Immature natural killer cell (primary cell): ENCODE measurements at regions not wholly inside any gene's neighbourhood (a gene's known extent, or its start where the extent isn't known, plus 50 kb on each side); places are given as distances from the start of the nearest gene placed in this dataset.

Experiments
- DNase-seq, 3 donors: peaks; one replicate each; pipeline ENCODE4 v3.0.0; 2022; ENCODE audit warnings: mixed read lengths in 1 of 3
- H3K27ac Mint-ChIP-seq, 6 donors: one replicate each; pipeline ENCODE4 v1.8.0; 2020; ENCODE audit warnings: mixed read lengths in 6 of 6, mild to moderate bottlenecking in 5 of 6, inconsistent platforms in 4 of 6, moderate library complexity in 3 of 6
- H3K27me3 Mint-ChIP-seq, 3 donors: one replicate each; pipeline ENCODE4 v1.8.0; 2020 to 2021; ENCODE audit warnings: low read depth in 3 of 3, mild to moderate bottlenecking in 3 of 3, mixed read lengths in 3 of 3, moderate library complexity in 3 of 3, inconsistent platforms in 1 of 3
- H3K36me3 Mint-ChIP-seq, 3 donors: one replicate each; pipeline ENCODE4 v1.8.0; 2020; ENCODE audit warnings: mixed read lengths in 3 of 3, inconsistent platforms in 2 of 3, mild to moderate bottlenecking in 2 of 3
- H3K4me1 Mint-ChIP-seq, 2 donors: one replicate each; pipeline ENCODE4 v1.8.0; 2020; ENCODE audit warnings: inconsistent platforms in 2 of 2, mild to moderate bottlenecking in 2 of 2, mixed read lengths in 2 of 2, moderate library complexity in 1 of 2
- H3K4me3 Mint-ChIP-seq, 5 donors: one replicate each; pipeline ENCODE4 v1.8.0; 2020; ENCODE audit warnings: mild to moderate bottlenecking in 5 of 5, mixed read lengths in 5 of 5, inconsistent platforms in 3 of 5, moderate library complexity in 3 of 5
- H3K9me3 Mint-ChIP-seq, 6 donors: one replicate each; pipeline ENCODE4 v1.8.0; 2020; ENCODE audit warnings: mild to moderate bottlenecking in 6 of 6, mixed read lengths in 6 of 6, inconsistent platforms in 4 of 6, moderate library complexity in 3 of 6

DNA sequence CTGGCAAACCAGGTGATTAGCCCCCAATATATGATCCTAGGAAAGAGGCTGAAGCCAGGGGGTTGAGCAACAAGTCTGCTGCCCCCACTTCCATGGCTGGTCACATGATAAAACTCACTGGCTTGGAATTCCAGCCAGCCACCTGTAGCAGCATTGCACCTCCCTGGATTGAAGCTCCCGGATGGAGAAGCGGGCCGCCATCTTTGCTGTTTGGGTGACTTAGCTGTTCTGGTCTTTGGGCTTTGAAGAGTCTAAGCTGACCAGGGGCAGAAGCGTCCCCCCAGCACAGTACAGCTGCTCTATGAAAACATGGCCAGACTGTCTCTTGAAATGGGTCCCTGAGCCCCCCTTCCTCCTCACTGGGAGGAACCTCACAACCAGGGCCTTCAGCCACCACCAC is 610.2 kb downstream of the ANXA1 start:
- H3K4me3 Mint-ChIP-seq = no peak overlapping the region
- H3K27ac Mint-ChIP-seq = no peak overlapping the region
- no peaks in the 10 kb centered on the region for H3K4me1 Mint-ChIP-seq
- no peak for DNase-seq
- peaks cover 0 to 22% (median 2%) of the 10 kb centered on the region in 6 donors for H3K9me3 Mint-ChIP-seq
- H3K36me3 Mint-ChIP-seq = no peaks in the 10 kb centered on the region
- H3K27me3 Mint-ChIP-seq = peaks cover 0 to 3% (median 1%) of the 10 kb centered on the region in 3 donors

DNA sequence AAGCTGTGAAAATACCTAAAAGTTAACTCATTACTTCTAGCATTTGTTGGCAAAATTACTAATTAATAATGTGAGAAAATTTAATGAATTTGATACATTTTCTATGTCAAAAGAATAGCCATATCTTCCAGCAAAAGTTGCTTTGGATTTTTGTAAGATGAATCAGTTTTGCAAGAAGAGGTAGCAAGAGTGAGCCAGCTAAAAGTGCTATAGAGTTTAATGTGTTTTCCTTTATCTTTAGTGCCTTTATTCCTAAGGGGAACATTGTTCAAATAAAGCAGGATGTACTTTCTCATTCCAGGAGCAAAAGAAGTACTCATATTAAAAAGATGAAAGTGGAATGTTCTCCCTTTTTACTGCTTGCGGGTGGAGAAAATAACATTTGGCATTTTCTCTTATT is 622.2 kb downstream of the ANXA1 start:
- Mint-ChIP-seq H3K9me3 (peaks cover 0 to 10% (median 0%) of the 10 kb centered on the region in 6 donors), H3K36me3 (no peaks in the 10 kb centered on the region), H3K27ac (no peak overlapping the region), H3K4me3 (no peak overlapping the region), H3K27me3 (peaks cover 0 to 1% (median 0%) of the 10 kb centered on the region in 3 donors), H3K4me1 (no peaks in the 10 kb centered on the region)
- no peak for DNase-seq

DNA sequence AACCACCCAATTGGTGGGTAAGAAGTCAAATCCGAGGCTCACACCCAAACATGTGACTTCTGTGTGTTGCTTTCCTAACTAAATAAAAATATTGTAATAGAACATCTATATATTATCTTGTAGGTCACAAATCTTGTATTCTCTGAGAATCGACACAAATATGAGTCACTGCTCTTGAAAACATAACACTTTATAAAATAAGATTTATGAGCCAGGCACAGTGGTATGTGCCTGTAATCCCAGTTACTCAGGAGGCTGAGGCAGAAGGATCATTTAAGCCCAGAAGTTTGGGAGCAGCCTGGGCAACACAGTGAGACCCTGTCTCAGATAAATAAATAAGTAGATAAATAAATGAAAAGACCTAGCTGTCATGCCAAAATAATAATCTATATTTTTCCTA is 624.1 kb downstream of the ANXA1 start:
- H3K9me3 Mint-ChIP-seq = peaks cover 0 to 17% (median 2%) of the 10 kb centered on the region in 6 donors
- peaks cover 0 to 1% (median 0%) of the 10 kb centered on the region in 3 donors for H3K27me3 Mint-ChIP-seq
- H3K4me3 Mint-ChIP-seq = no peak overlapping the region
- no peaks in the 10 kb centered on the region for H3K4me1 Mint-ChIP-seq
- no peaks in the 10 kb centered on the region for H3K36me3 Mint-ChIP-seq
- DNase-seq = no peak
- no peak overlapping the region for H3K27ac Mint-ChIP-seq

DNA sequence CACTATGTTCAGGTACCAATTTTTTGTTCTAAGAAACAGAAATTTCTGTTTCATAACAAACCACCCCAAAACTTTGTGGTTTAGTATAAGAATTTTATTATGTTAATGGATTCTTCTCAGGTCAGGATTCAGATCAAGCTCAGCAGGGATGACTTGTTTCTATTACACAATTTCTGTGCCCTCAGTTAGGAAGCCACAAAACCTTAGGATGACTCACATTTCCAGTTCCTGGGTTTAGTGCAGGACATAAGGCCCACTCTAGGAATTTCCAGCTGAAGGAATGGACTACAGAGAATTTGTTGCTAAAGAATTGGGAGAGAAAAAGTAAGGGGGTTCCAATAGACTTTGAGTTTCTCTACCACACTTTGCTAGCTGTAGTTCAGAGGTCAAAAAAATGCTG is 629.3 kb downstream of the ANXA1 start:
- Mint-ChIP-seq H3K4me3 (no peak overlapping the region), H3K4me1 (no peaks in the 10 kb centered on the region), H3K36me3 (no peaks in the 10 kb centered on the region), H3K9me3 (peaks cover 0 to 22% (median 6%) of the 10 kb centered on the region in 6 donors), H3K27me3 (peaks cover 0 to 5% (median 3%) of the 10 kb centered on the region in 3 donors), H3K27ac (no peak overlapping the region)
- DNase-seq = no peak

DNA sequence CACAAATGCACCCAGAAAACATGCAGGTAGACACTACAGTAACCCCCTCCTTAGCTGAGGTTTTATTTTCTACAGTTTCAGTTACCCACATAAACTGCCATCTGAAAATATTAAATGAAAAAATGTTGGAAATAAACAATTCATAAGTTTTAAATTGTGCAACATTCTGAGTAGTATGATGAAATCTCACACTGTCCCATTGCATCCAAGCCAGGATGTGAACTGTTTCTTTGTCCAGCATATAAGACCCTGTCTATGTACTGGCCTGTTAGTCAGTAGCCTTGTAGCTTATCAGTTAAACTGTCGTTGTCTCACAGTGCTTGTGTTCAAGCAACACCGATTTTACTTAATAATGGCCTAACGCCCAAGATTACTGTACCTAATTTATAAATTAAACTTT is 630.5 kb downstream of the ANXA1 start:
- no peak overlapping the region for H3K4me3 Mint-ChIP-seq
- H3K27me3 Mint-ChIP-seq = peaks cover 0 to 5% (median 3%) of the 10 kb centered on the region in 3 donors
- H3K9me3 Mint-ChIP-seq = peaks cover 0 to 26% (median 7%) of the 10 kb centered on the region in 6 donors
- DNase-seq = no peak
- no peaks in the 10 kb centered on the region for H3K36me3 Mint-ChIP-seq
- no peak overlapping the region for H3K27ac Mint-ChIP-seq
- no peaks in the 10 kb centered on the region for H3K4me1 Mint-ChIP-seq

DNA sequence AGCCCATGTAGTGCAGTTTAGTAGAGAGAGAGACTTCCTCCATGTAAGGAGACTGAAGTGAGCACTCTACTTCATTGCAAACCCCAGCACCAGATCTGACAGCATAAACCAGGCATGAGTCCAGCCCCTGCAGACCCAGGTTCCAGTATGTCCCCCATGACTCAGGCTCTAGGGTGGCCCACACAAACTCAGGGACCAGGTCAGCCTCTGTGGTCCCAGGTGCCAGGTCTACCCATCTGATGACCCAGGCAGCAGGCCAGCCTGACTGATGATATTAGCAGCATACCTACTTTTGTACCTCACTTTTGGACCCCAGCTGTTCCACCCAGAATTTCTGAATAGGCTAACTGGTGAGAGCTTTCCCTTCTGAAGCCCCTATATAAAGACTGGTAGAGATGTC is 647.8 kb downstream of the ANXA1 start:
- no peak for DNase-seq
- Mint-ChIP-seq H3K9me3 (peaks cover 0 to 10% (median 0%) of the 10 kb centered on the region in 6 donors), H3K27ac (no peak overlapping the region), H3K36me3 (no peaks in the 10 kb centered on the region), H3K4me1 (no peaks in the 10 kb centered on the region), H3K4me3 (no peak overlapping the region), H3K27me3 (peaks cover 0 to 2% (median 2%) of the 10 kb centered on the region in 3 donors)

DNA sequence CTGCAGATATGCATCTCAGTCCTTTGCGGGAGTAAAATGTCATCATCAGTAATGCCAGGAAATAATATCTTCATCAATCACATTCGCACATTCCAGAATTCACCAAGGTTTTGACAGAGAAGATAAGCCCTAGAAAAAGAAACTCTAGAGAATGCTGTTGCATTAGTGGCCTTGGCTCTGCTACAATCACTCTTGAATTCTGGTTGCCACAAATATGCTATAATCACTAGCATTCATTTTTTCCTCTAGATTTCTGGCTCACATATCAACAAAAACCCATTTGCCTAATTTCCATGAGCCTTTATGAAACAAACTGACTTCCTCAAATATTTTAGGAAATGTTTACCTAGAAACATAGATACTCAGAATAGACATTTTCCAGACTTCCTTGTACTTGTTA is 653.4 kb downstream of the ANXA1 start:
- Mint-ChIP-seq H3K4me1 (no peaks in the 10 kb centered on the region), H3K27me3 (peaks cover 0 to 2% (median 0%) of the 10 kb centered on the region in 3 donors), H3K27ac (no peak overlapping the region), H3K36me3 (no peaks in the 10 kb centered on the region), H3K4me3 (no peak overlapping the region), H3K9me3 (peaks cover 0 to 15% (median 0%) of the 10 kb centered on the region in 6 donors)
- no peak for DNase-seq

DNA sequence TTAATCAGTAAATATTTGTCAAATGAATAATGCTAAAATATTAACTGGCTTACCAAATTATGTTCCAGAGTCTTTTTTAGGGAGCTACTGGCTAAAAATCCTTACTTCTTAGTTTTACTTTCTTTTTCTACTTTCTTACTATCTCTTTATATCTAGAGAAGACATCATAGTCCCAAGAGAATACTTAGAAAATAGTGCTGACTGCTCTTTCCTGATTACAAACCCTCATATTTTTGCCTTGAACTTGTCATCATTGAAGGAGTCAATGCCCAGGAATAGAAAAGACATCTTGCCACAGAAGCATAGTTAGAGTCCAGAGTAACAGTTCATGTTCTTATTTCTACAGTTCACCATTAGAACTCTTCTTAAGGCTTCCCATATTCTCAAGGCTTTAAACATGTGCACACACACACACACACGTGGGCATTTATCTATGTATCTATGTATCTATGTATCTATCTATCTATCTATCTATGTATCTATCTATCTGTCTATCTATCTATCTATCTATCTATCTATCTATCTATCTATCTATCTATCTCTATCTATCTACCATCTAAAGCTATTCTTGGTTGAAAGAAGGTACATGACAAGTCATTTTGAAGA is 654.3 kb downstream of the ANXA1 start:
- Mint-ChIP-seq H3K27me3 (peaks cover 0 to 2% (median 0%) of the 10 kb centered on the region in 3 donors), H3K36me3 (no peaks in the 10 kb centered on the region), H3K4me3 (no peak overlapping the region), H3K4me1 (no peaks in the 10 kb centered on the region), H3K27ac (no peak overlapping the region), H3K9me3 (peaks cover 0 to 15% (median 0%) of the 10 kb centered on the region in 6 donors)
- no peak for DNase-seq

DNA sequence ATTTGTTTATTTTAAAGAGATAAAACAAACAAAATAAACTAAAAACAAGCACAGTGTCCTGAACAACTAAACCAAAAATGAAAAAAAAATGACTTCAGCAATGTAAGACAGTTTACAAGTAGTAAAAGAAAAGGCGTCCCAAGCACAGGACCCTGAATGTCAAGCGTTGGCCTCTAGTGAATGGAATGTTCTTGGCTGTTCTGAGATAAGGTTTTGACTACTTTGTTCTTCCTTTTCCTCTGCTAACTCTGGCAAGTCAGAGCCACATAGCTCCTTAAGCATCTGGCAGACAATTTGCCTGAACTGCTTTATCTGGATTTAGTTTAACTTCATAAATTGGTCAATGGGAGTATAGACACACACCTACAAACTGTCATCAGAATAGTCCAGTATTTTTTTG is 655.2 kb downstream of the ANXA1 start:
- Mint-ChIP-seq H3K36me3 (no peaks in the 10 kb centered on the region), H3K27me3 (no peaks in the 10 kb centered on the region), H3K27ac (no peak overlapping the region), H3K4me1 (no peaks in the 10 kb centered on the region), H3K9me3 (peaks cover 0 to 15% (median 0%) of the 10 kb centered on the region in 6 donors), H3K4me3 (no peak overlapping the region)
- no peak for DNase-seq

DNA sequence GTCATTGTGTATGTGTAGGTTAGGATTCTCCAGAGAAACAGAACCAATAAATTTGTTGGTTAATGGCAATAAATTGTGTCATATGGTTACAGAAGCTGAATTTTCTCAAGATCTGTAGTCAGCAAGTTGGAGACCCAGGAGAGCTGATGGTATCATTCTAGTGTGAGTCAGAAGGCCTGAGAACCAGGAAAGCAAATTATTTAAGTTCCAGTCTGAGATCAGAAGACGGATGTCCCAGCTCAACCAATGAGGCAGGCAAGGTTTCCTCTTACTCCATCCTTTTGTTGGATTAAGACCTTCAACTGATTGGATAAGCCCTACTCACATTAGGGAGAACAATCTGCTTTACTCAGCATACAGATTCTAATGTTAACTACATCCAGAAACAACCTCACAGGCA is 656.3 kb downstream of the ANXA1 start:
- no peaks in the 10 kb centered on the region for H3K36me3 Mint-ChIP-seq
- no peak overlapping the region for H3K4me3 Mint-ChIP-seq
- no peaks in the 10 kb centered on the region for H3K4me1 Mint-ChIP-seq
- H3K9me3 Mint-ChIP-seq = peaks cover 0 to 15% (median 0%) of the 10 kb centered on the region in 6 donors
- DNase-seq = no peak
- no peak overlapping the region for H3K27ac Mint-ChIP-seq
- H3K27me3 Mint-ChIP-seq = no peaks in the 10 kb centered on the region

DNA sequence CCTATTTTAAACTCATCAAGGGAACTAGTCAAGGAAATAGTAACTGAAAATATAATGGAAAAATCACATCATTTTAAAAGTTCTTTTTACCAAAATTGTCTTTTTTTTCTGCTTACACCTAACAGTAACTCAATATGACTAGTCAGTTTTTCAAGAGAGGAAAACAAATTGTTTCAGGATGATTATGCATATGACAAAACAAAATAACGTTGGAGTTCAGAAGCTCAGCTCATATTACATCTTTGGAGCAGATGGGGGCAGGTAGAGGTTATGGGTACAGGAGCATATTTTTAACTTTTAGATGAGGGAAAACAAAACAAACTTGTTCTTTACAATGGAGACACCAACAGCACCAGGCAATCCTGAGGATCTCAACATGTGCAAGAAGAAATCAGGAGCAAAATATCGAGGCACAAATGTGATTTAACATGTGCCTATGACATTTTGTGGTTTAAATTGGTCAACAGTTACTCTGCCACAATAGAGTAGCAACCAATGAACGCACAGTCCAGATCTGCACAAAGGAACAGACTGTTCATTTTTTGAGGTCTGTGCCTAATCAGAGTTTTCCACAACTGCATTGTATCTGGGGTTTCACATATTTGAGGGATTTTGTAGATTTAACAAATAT is 659.0 kb downstream of the ANXA1 start:
- Mint-ChIP-seq H3K4me1 (no peaks in the 10 kb centered on the region), H3K4me3 (no peak overlapping the region), H3K9me3 (peaks cover 0 to 9% (median 0%) of the 10 kb centered on the region in 6 donors), H3K27me3 (no peaks in the 10 kb centered on the region), H3K36me3 (no peaks in the 10 kb centered on the region), H3K27ac (no peak overlapping the region)
- no peak for DNase-seq

DNA sequence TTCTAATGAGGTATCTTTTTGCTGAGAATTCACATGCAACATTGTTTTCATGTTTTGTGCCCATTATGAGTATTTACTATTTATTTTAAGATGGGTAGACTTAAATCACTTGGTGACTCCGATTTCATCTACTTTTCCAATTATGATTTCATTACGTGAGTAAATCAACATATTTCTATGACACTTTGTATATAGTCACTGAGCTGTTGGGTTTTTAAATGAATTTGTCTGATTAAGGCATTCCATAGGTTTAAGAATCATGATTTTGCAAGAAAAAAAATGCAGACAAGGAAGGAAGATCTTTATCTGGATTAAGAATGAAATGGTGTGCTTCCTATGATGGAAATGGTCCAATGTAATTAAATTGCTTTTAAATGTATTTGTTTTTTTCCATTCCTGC is 661.9 kb downstream of the ANXA1 start:
- Mint-ChIP-seq H3K4me1 (no peaks in the 10 kb centered on the region), H3K27ac (no peak overlapping the region), H3K9me3 (peaks cover 0 to 4% (median under 1%) of the 10 kb centered on the region in 6 donors), H3K27me3 (peaks cover 0 to 4% (median 0%) of the 10 kb centered on the region in 3 donors), H3K36me3 (no peaks in the 10 kb centered on the region), H3K4me3 (no peak overlapping the region)
- DNase-seq = no peak

DNA sequence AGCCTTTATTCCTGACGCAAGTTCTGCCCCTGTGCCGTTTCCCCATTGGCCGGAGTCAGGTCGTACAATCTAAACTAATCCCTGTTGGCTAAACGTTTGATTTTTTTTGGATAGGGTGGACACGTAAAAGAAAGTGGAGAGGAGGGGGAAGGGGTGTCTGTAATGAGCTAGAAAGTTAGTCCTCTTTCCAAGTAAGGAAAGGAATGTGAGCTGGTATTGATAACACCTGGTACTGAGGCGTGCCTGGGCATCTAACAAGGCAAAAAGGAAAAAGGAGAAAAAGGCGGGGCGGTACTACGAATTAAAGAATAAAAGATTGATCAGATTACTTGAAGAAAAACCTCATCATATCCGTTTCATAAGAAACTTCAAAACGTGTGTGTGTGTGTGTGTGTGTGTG is 665.2 kb downstream of the ANXA1 start:
- DNase-seq = no peak
- H3K4me3 Mint-ChIP-seq = no peak overlapping the region
- H3K4me1 Mint-ChIP-seq = no peaks in the 10 kb centered on the region
- H3K27me3 Mint-ChIP-seq = peaks cover 0 to 4% (median 0%) of the 10 kb centered on the region in 3 donors
- H3K9me3 Mint-ChIP-seq = peaks cover 0 to 4% (median 0%) of the 10 kb centered on the region in 6 donors
- no peak overlapping the region for H3K27ac Mint-ChIP-seq
- H3K36me3 Mint-ChIP-seq = no peaks in the 10 kb centered on the region

DNA sequence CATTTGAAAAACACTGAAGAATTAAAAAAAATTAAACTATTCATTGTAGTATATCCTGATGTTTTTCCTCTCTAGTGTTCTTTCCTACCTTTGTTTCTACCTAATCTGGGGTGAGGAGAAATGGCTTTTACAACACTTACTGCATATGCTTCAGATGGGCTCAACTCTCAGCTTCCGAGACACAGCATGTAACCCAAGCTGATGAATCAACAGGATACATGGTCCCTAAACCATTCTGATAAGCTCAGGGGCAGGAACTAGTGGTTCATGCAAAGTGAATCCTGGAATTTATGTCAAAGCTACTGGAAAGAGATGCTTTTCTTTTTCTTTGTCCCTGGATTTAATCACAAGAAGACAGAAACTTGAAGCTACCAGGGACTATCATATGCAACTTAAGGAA is 672.5 kb upstream of the RORB start:
- H3K27ac Mint-ChIP-seq = no peak overlapping the region

DNA sequence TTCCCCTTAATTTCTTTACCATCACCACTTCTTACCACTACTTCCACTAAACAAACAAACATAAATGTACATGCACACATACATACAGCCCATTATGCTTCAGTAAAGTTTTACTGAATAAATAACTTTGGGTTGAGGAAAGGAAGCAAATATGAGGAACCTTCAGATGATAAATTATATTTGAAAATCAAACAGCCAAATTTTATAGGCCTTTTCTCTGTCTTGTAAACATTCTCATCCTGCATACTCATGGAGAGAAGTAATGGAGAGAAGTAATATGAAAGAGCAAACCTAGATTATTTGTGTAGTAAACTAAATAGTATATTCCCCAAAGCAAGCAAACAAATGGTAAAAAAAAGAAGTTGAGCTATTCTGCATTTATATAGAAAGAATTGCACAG is 658.3 kb upstream of the RORB start:
- Mint-ChIP-seq H3K27ac (no peak overlapping the region), H3K4me1 (no peaks in the 10 kb centered on the region), H3K27me3 (peaks cover 1 to 3% (median 3%) of the 10 kb centered on the region in 3 donors), H3K9me3 (peaks cover 0 to 6% (median 1%) of the 10 kb centered on the region in 6 donors), H3K36me3 (no peaks in the 10 kb centered on the region), H3K4me3 (no peak overlapping the region)
- no peak for DNase-seq

More for the DNA sequence above, 672.5 kb upstream of the RORB start:
- Mint-ChIP-seq H3K4me3 (no peak overlapping the region), H3K9me3 (no peaks in the 10 kb centered on the region), H3K36me3 (no peaks in the 10 kb centered on the region), H3K27me3 (peaks cover 0 to 4% (median 2%) of the 10 kb centered on the region in 3 donors), H3K4me1 (no peaks in the 10 kb centered on the region)
- no peak for DNase-seq
